Activated T-cell treated with anti-CD3 and anti-CD28 coated beads for 24 hours (primary cell): ENCODE measurements at regions not wholly inside any gene's neighbourhood (a gene's known extent, or its start where the extent isn't known, plus 50 kb on each side); places are given as distances from the start of the nearest gene placed in this dataset.
"Not testable (repeated sequence)": the region's sequence is repeated elsewhere in the genome, so short reads cannot be mapped to it uniquely, and the experiment has no call there.

ENCODE experiments used
- DNase-seq: peaks from one replicate; pipeline ENCODE4 v3.0.0-alpha.2; 2020; ENCODE audit warnings: low read depth

DNA sequence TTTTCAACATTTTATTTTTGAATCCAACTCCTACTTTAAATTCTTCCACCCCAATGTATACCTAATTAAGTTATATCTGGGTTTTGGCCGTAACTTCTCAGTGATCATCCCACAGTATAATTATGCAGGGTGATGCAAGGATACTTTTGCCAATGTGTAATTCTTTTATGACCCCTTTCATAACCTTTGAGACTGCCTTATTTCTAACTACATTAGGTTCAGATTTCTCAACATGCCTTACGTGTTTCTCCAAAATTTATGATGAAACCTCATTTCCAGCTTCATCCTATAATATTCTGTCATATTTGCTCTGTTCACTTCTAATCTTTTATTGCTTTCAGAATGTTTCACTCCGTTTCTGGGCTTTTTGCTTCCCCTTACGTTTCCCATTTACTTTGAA, 1229.6 kb upstream of the ALCAM start:
- no peak for DNase-seq

DNA sequence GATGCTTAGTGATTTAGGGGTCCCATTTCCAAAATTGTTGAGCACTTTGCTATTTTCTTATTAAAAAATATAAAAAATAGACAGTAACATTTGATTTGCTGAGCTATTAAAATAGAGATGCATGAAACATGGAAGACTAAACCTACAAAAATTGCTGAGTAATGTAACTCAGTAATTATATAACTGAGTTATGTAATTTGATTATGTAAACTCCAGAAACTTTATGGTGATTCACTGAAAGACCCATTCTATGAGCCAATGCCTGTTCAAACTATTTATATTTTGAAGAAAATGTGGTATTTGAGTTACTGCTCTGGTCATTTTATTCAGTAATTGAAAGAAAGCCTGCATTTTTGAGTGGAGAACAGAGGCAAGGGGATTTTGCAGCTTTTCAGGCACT, 1221.5 kb upstream of the ALCAM start:
- DNase-seq = no peak

- no peak for DNase-seq
These were observed 1217.6 kb upstream of the ALCAM start for GRCh38 chr3:104149154-104149553.

GRCh38 chr3:104150724-104151123, 1216.0 kb upstream of the ALCAM start:
- DNase-seq = no peak

DNA sequence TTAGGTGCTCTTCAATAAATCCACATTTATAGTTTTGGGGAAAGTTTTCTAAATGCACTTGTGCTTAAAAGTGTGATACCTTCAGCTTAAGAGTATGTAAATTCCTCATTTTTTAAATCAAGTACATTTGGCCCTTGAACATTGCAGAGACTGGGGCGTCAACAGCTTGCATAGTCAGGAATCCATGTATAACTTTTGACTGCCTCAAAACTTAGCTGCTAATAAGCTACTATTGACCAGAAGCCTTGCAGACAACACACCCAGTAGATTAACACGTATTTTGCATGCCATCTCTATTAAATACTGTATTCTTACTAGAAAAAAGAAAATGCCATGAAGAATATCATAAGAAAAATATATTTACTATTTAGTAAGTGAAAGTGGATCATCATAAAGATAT, 1211.8 kb upstream of the ALCAM start:
- DNase-seq = no peak

GRCh38 chr3:104165866-104166265, 1200.8 kb upstream of the ALCAM start:
- no peak for DNase-seq

GRCh38 chr3:104168386-104168785, 1198.3 kb upstream of the ALCAM start:
- DNase-seq = no peak

DNA sequence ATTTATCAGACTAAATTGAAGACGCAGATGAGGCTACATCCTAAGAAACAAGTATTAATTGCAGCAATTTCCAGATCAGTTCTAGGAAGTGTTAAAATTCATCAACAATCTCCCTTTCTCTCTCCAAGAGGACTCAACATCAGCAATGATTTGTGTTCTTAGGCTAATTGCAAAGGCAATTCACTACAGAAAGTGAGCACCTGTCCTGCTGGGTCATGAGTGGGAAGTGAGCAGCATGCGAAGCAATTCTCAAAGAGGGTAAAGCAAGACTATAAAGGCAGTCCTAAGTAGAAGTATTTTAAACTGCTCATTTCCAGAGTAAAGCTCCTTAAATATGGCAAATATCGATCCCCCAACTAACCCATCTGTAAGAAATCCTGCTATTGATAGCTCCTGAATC, 1191.0 kb upstream of the ALCAM start:
- DNase-seq = no peak

- no peak for DNase-seq
These were observed 1190.0 kb upstream of the ALCAM start for GRCh38 chr3:104176706-104177105.

DNA sequence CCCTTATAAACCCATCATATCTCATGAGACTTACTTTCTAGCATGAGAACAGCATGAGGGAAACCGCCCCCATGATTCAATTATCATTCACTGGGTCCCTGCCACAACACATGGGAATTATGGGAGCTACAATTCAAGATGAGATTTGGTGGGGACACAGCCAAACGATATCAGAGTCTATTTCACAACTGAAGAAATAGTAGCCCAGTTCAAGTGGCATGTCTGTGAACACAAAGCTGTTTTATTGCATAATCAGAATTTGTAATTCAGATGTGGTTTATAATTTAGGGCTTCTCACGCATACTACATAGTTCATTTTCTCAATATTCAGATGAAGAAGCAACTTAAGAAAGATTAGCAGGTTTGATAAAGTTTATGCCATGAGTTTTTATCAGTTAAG, 1188.0 kb upstream of the ALCAM start:
- DNase-seq = no peak

GRCh38 chr3:104180906-104181305, 1185.8 kb upstream of the ALCAM start:
- no peak for DNase-seq

DNA sequence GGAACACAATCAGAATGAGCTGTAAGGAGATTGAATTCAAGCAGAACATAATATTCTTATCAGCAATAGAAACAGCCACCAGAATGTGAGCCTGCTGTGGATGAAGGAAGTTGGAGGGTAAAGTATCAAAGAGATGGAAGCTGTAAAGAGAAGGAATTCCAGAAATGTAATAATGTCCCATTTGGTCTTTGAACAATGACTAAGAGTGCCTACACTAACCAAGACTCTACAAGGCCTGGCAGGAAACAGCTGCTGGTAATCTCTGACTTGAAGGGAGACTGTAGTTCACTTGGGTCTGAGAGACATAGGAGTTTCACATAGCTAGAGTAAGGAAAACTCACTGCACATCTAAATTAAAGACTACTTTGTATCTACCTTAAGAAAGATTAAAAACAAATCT, 1176.0 kb upstream of the ALCAM start:
- DNase-seq = no peak

DNA sequence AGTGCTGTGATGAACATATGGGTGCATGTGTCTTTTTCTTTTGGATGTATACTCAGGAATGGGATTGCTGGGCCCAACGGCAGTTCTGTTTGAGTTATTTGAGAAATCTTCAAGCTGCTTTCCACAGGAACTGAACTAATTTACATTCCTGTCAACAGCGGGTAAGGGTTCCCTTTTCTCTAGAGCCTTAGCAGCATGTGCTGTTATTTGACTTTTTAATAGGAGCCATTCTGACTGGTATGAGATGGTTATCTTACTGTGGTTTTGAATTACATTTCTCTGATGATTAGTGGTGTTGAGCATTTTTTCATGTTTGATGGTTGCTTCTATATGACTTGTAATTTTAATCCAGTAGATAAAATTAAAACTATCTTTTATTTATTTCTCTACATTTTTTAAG, 1168.6 kb upstream of the ALCAM start:
- no peak for DNase-seq

- no peak for DNase-seq
These were observed 1159.8 kb upstream of the ALCAM start for GRCh38 chr3:104206925-104207324.

DNA sequence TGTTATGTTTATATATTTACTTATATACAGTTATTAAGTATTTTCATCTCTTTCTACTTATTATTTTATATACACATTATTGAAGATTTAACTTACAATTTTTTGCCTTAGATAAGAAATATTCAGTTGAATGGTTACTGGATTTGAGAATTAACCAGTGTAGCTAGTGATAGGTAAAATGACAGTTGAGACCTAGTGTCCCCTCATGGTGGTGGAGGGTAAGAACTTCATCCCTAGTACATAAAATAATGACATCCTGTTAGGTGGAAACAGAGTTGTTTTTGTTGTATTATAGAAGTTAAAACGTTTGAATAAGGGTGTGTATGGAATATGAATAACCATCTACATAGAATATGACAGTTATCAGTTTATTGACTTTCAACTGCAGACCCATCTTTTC, 1152.4 kb upstream of the ALCAM start:
- DNase-seq = no peak

DNA sequence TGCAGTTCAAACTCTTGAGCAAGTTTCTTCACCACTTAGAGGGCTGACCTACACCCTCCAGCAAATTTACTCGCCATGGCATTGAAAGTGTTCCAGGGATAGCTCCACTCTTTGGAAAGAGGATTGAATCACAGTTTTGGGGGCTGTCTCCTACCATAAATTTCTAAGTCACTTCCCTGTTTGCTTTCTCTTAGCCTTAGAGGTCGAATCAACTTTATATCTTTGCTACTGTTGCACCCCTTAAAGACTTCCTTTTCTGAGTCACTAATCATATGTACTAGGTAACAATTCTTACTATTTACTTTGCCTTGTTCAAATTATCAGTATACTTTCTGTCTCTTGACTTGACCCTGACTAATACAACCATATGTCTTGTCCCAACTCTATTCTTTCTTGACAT, 1151.8 kb upstream of the ALCAM start:
- DNase-seq = no peak

DNA sequence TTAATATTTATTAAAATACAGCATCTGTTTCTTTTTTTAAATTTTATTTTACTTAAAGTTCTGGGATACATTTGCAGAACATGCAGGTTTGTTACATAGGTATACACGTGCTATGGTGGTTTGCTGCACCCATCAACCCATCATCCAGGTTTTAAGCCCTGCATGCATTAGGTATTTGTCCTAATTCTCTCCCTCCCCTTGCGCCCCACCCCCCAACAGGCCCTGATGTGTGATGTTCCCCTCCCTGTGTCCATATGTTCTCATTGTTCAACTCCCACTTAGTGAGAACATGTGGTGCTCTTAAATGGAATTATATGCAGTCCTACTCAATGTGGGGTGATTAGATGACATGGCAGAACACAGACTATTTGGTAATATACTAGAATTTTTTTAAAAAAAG, 1147.7 kb upstream of the ALCAM start:
- DNase-seq = not testable (repeated sequence)

DNA sequence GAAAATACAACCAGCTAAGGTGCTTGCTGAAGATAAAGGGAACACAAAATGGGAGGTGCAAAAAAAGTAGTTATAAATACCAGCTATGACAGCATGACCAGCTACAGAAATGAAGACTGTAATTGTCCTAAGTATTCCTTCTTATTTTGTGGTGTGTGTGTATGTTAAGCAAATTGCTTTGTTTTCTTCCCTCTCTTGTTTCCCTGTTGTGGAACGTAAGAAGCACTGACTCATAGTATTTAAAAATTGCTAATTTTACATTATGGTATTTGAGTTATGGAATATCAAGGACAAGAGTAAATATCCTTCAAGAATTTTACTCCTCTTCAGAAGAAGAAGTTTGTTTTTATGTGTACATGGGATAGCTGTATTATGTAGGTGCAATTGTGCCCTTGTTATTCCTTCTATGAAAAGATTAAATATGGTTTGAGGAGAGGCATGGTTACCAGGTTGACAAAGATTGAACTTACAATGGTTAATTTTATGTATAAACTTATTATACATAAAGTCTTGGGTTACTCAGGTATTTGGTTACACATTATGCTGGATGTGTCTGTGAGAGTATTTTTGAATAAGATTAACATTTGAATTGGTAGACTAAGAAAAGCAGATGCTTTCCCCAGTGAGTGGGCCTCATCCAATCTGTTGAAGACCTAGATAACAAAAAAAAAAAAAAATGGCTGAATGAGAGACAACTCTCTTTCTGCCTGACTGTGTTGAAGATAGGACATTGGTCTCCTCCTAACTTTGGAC, 1132.1 kb upstream of the ALCAM start:
- DNase-seq = no peak

- no peak for DNase-seq
These were observed 1122.0 kb upstream of the ALCAM start for GRCh38 chr3:104244680-104245220.

GRCh38 chr3:104245261-104245660, 1121.4 kb upstream of the ALCAM start:
- DNase-seq = no peak

- no peak for DNase-seq
These were observed 1120.7 kb upstream of the ALCAM start for GRCh38 chr3:104245981-104246380.

GRCh38 chr3:104257486-104257885, 1109.2 kb upstream of the ALCAM start:
- no peak for DNase-seq

DNA sequence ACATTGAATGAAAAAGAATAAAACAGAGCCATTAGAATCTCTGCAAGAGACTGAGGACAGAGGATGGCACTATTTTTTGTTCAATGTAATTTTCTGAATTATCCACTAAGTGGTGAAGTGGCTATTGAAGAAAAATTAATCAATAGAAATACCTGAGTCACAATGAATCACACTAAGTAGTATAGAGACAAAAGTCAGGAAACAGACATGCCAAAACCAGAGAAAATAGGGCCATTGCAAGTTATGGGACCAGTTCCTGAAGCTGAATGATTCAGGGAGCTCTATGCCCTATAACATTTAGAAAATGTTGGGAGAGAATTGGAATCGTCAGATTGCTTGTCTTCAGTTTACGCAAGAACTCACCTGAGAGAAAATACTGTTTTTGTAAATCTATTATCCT, 1103.2 kb upstream of the ALCAM start:
- DNase-seq = no peak

DNA sequence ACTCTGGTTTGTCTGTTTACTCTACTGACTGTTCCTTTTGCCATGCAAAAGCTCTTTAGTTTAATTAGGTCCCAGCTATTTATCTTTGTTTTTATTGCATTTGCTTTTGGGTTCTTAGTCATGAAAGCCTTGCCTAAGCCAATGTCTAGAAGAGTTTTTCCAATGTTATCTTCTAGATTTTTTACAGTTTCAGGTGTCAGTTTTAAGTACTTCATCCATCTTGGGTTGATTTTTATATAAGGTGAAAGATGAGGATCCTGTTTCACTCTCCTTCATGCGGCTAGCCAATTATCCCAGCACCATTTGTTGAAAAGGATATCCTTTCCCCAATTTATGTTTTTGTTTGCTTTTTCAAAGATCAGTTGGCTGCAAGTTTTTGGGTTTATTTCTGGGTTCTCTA, 1100.5 kb upstream of the ALCAM start:
- DNase-seq = not testable (repeated sequence)
